ENCODE measurements at regions not wholly inside any gene's neighbourhood (a gene's known extent, or its start where the extent isn't known, plus 50 kb on each side); places are given as distances from the start of the nearest gene placed in this dataset.

DNA sequence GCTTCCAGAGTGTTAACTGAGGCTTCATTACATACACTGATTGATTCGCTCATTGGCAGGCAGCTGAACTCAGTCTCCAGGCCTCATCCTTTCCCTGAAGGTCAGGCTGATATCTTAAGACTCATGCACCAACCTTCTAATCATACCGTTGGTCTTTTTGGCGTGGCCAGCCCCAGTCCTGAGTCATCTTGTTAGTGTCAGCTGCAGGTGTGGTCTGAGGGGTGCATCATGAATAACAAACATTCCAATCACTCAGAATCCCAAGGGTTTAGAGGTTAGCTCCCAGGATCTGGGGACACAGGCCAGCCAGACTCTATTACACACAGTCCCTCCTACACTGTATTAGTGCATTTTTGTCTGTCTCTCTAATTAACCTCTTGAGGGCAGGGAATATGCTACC, 271.5 kb downstream of the HRH4 start:
- ATAC-seq: no peak
- no peak for TF ChIP-seq PPARA (CRISPR knock-in tag; IDR thresholded peaks at IDR 0.05; ENCODE audit: borderline replicate concordance)
- TF ChIP-seq ZC3H10 (CRISPR knock-in tag; IDR thresholded peaks at IDR 0.05): no peak
- no peak for TF ChIP-seq TOX (CRISPR knock-in tag; IDR thresholded peaks at IDR 0.05; ENCODE audit: borderline replicate concordance)
- TF ChIP-seq ZFP30 (CRISPR knock-in tag; IDR thresholded peaks at IDR 0.05): no peak
- no peak for TF ChIP-seq ARNTL (CRISPR knock-in tag; IDR thresholded peaks at IDR 0.05; ENCODE audit: borderline replicate concordance, low read depth)

- TF ChIP-seq, protein P1, sequence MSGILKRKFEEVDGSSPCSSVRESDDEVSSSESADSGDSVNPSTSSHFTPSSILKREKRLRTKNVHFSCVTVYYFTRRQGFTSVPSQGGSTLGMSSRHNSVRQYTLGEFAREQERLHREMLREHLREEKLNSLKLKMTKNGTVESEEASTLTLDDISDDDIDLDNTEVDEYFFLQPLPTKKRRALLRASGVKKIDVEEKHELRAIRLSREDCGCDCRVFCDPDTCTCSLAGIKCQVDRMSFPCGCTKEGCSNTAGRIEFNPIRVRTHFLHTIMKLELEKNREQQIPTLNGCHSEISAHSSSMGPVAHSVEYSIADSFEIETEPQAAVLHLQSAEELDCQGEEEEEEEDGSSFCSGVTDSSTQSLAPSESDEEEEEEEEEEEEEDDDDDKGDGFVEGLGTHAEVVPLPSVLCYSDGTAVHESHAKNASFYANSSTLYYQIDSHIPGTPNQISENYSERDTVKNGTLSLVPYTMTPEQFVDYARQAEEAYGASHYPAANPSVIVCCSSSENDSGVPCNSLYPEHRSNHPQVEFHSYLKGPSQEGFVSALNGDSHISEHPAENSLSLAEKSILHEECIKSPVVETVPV (CRISPR knock-in tag; IDR thresholded peaks at IDR 0.05): no peak
- TF ChIP-seq, protein P2, sequence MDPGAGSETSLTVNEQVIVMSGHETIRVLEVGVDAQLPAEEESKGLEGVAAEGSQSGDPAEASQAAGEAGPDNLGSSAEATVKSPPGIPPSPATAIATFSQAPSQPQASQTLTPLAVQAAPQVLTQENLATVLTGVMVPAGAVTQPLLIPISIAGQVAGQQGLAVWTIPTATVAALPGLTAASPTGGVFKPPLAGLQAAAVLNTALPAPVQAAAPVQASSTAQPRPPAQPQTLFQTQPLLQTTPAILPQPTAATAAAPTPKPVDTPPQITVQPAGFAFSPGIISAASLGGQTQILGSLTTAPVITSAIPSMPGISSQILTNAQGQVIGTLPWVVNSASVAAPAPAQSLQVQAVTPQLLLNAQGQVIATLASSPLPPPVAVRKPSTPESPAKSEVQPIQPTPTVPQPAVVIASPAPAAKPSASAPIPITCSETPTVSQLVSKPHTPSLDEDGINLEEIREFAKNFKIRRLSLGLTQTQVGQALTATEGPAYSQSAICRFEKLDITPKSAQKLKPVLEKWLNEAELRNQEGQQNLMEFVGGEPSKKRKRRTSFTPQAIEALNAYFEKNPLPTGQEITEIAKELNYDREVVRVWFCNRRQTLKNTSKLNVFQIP (CRISPR knock-in tag; IDR thresholded peaks at IDR 0.05; ENCODE audit: borderline replicate concordance, low read depth): no peak
- TF ChIP-seq ISL1 (CRISPR knock-in tag; IDR thresholded peaks at IDR 0.05) (no peak), ZFP3 (CRISPR knock-in tag; IDR thresholded peaks at IDR 0.05) (no peak), ZFP30 (CRISPR knock-in tag; IDR thresholded peaks at IDR 0.05) (no peak), GLIS3 (CRISPR knock-in tag; IDR thresholded peaks at IDR 0.05) (no peak), ZNF8 (CRISPR knock-in tag; IDR thresholded peaks at IDR 0.05) (no peak), TCF4 (CRISPR knock-in tag; IDR thresholded peaks at IDR 0.05; ENCODE audit: borderline replicate concordance) (no peak), ZC3H10 (CRISPR knock-in tag; IDR thresholded peaks at IDR 0.05) (no peak), PPARA (CRISPR knock-in tag; IDR thresholded peaks at IDR 0.05; ENCODE audit: borderline replicate concordance) (no peak), RARB (CRISPR knock-in tag; IDR thresholded peaks at IDR 0.05) (no peak), ZNF70 (CRISPR knock-in tag; IDR thresholded peaks at IDR 0.05) (no peak), CSDC2 (CRISPR knock-in tag; IDR thresholded peaks at IDR 0.05) (no peak), ARNTL (CRISPR knock-in tag; IDR thresholded peaks at IDR 0.05; ENCODE audit: borderline replicate concordance, low read depth) (no peak), OSR1 (CRISPR knock-in tag; IDR thresholded peaks at IDR 0.05) (no peak), ESRRG (CRISPR knock-in tag; IDR thresholded peaks at IDR 0.05) (no peak)
- TF ChIP-seq, protein P3, sequence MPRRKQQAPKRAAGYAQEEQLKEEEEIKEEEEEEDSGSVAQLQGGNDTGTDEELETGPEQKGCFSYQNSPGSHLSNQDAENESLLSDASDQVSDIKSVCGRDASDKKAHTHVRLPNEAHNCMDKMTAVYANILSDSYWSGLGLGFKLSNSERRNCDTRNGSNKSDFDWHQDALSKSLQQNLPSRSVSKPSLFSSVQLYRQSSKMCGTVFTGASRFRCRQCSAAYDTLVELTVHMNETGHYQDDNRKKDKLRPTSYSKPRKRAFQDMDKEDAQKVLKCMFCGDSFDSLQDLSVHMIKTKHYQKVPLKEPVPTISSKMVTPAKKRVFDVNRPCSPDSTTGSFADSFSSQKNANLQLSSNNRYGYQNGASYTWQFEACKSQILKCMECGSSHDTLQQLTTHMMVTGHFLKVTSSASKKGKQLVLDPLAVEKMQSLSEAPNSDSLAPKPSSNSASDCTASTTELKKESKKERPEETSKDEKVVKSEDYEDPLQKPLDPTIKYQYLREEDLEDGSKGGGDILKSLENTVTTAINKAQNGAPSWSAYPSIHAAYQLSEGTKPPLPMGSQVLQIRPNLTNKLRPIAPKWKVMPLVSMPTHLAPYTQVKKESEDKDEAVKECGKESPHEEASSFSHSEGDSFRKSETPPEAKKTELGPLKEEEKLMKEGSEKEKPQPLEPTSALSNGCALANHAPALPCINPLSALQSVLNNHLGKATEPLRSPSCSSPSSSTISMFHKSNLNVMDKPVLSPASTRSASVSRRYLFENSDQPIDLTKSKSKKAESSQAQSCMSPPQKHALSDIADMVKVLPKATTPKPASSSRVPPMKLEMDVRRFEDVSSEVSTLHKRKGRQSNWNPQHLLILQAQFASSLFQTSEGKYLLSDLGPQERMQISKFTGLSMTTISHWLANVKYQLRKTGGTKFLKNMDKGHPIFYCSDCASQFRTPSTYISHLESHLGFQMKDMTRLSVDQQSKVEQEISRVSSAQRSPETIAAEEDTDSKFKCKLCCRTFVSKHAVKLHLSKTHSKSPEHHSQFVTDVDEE (CRISPR knock-in tag; IDR thresholded peaks at IDR 0.05): no peak
- ATAC-seq: peak; percentile 59; the same call in 2 of the 3 replicates
These were observed 273.6 kb downstream of the HRH4 start for GRCh38 chr18:24734058-24734457.

DNA sequence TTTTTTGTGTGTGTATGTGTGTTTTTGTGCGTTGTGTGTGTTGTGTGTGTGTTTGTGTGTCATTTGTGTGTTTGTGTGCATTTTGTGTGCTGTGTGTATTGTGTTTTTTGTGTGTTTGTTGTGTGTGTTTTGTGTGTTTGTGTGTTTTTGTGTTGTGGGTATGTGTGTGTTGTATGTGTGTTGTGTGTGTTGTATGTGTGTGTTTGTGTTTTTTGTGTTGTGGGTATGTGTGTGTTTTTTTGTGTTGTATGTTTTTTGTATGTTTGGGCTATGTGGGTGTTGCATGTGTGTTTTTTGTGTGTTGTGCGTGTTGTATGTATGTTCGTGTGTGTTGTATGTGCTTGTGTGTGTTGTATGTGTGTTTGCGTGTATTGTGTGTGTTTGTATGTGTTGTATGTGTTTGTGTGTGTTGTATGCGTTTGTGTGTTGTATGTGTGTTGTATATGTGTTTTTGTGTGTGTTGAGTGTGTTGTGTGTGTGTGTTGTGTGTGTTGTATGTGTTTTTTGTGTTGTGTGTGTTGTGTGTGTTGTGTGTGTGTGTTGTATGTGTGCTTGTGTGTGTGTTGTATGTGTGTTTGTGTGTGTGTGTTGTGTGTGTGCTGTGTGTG, 275.3 kb downstream of the HRH4 start:
- ATAC-seq: no peak
- no peak for TF ChIP-seq ISL1 (CRISPR knock-in tag; IDR thresholded peaks at IDR 0.05)

DNA sequence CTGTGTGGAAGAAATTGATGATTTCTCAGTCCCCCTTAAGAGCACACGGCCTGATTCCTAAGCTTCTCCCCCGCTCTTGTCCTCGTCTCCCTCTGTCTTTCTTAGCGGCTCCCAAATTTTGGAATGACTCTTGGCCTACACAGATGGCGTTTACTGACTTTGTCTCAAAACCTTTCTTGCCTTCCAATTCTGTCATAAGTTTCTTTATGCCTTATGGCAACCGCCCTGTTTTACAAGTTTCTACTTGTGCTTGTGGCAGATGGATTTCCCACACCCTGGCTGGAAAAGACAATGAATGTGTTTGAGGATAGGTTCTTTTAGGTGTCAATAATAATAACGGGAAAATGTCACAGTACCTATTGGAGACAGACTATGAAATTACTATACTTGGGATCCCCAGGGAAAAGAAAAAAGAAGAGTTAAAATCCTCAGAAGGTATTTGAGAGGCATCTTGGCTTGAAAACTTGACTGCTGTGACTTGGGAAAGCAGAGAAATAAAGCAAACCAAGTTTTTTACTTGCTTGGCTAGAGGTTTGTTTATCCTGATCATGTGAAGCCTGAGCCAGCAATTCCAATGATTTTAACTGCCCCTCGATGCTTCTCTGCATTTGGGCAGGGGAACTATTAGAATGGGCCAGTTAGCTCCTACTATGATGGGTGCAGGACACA, 276.4 kb downstream of the HRH4 start:
- ATAC-seq: no peak
- no peak for TF ChIP-seq RARB (CRISPR knock-in tag; IDR thresholded peaks at IDR 0.05)
- no peak for TF ChIP-seq ZC3H10 (CRISPR knock-in tag; IDR thresholded peaks at IDR 0.05)
- TF ChIP-seq TCF4 (CRISPR knock-in tag; IDR thresholded peaks at IDR 0.05; ENCODE audit: borderline replicate concordance): no peak
- TF ChIP-seq, protein P1 (CRISPR knock-in tag; IDR thresholded peaks at IDR 0.05): no peak
- no peak for TF ChIP-seq ARNTL (CRISPR knock-in tag; IDR thresholded peaks at IDR 0.05; ENCODE audit: borderline replicate concordance, low read depth)
- TF ChIP-seq GLIS3 (CRISPR knock-in tag; IDR thresholded peaks at IDR 0.05): no peak
- no peak for TF ChIP-seq ZFP30 (CRISPR knock-in tag; IDR thresholded peaks at IDR 0.05)
- no peak for TF ChIP-seq OSR1 (CRISPR knock-in tag; IDR thresholded peaks at IDR 0.05)
- TF ChIP-seq ZNF8 (CRISPR knock-in tag; IDR thresholded peaks at IDR 0.05): no peak
- no peak for TF ChIP-seq TOX (CRISPR knock-in tag; IDR thresholded peaks at IDR 0.05; ENCODE audit: borderline replicate concordance)
- no peak for TF ChIP-seq PPARA (CRISPR knock-in tag; IDR thresholded peaks at IDR 0.05; ENCODE audit: borderline replicate concordance)
- TF ChIP-seq, protein P4, sequence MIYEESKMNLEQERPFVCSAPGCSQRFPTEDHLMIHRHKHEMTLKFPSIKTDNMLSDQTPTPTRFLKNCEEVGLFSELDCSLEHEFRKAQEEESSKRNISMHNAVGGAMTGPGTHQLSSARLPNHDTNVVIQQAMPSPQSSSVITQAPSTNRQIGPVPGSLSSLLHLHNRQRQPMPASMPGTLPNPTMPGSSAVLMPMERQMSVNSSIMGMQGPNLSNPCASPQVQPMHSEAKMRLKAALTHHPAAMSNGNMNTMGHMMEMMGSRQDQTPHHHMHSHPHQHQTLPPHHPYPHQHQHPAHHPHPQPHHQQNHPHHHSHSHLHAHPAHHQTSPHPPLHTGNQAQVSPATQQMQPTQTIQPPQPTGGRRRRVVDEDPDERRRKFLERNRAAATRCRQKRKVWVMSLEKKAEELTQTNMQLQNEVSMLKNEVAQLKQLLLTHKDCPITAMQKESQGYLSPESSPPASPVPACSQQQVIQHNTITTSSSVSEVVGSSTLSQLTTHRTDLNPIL (CRISPR knock-in tag; IDR thresholded peaks at IDR 0.05; ENCODE audit: low read depth): no peak
- no peak for TF ChIP-seq ESRRG (CRISPR knock-in tag; IDR thresholded peaks at IDR 0.05)
- TF ChIP-seq ISL1 (CRISPR knock-in tag; IDR thresholded peaks at IDR 0.05): no peak
- no peak for TF ChIP-seq ZNF70 (CRISPR knock-in tag; IDR thresholded peaks at IDR 0.05)
- TF ChIP-seq ZNF565 (CRISPR knock-in tag; conservative IDR thresholded peaks at IDR 0.05; ENCODE audit: low read depth): no peak
- no peak for TF ChIP-seq CSDC2 (CRISPR knock-in tag; IDR thresholded peaks at IDR 0.05)
- TF ChIP-seq, protein P2 (CRISPR knock-in tag; IDR thresholded peaks at IDR 0.05; ENCODE audit: borderline replicate concordance, low read depth): no peak

All from SK-N-SH treated with all-trans-retinoic acid at 6 μM for 48 hours (cell line).